ENCODE measurements at regions not wholly inside any gene's neighbourhood (a gene's known extent, or its start where the extent isn't known, plus 50 kb on each side); places are given as distances from the start of the nearest gene placed in this dataset.

DNA sequence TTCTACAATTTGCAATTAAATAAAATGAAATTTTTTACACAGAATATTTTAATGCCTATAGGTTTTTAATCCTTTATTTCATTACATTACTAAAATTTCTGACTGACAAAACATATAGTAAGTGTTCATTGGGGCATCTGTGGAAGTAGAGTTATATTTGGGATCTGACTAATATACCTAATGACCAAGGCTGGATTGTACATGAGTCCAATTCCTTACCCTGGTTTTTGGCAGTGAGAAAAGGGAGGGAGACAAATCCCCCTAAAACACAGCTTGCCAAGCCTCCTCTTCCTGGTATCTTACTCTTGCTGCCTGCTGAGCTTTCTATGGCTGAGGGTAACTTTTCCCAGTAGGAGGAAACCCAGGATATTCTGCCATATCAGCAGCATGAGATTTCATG lies 149.4 kb upstream of the CDH20 start:
- FAIRE-seq, result no peak
- DNase-seq (ENCODE audit: insufficient read length, low spot score), result no peak
- no peak for TF ChIP-seq POLR2A (IDR thresholded peaks at IDR 0.05; ENCODE audit: low read depth, low read length)

DNA sequence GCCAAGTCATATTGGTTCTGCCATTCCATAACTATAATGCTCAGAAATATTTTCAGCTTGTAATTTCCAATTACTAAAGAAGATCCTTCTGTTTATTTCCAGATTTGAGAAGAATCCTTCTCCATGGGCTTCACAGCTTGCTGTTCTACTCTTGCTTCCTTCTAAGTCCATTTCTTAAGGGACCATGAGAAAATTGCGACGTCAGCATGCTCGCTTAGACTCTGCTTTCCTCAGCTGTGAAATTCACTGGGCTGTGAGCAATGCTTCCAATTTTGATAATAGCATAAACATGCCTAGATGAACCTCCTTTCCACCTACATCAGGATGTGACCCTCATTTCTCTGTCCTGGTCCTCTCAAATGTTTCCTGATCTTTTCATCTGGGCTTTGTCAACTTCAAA lies 145.3 kb upstream of the CDH20 start:
- DNase-seq (ENCODE audit: insufficient read length, low spot score), result no peak
- no peak for TF ChIP-seq POLR2A (IDR thresholded peaks at IDR 0.05; ENCODE audit: low read depth, low read length)
- no peak for FAIRE-seq

- FAIRE-seq, result no peak
- no peak for TF ChIP-seq POLR2A (IDR thresholded peaks at IDR 0.05; ENCODE audit: low read depth, low read length)
- DNase-seq (ENCODE audit: insufficient read length, low spot score), result no peak
Observed at GRCh38 chr18:61189376-61189775, 143.9 kb upstream of the CDH20 start.

DNA sequence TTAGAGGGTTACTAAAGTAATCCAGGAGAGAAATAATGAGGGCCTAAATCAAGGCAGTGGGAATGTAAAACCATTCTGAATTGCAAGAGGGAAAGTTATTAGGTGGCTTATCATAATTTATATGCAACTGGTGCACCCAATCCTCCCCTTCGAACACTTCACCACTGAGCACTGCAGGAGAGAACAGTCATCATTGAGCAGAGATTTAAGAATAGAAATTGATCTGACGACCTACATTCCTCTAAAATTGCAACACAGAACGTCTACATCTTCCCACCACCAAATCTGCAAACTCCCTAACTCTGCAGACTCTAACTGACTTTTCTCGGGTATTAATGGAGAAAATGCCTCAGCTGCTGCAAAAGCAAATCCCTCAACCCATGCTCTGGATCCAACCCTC lies 138.5 kb upstream of the CDH20 start:
- FAIRE-seq, result no peak
- no peak for DNase-seq (ENCODE audit: insufficient read length, low spot score)
- TF ChIP-seq POLR2A (IDR thresholded peaks at IDR 0.05; ENCODE audit: low read depth, low read length), result no peak

DNA sequence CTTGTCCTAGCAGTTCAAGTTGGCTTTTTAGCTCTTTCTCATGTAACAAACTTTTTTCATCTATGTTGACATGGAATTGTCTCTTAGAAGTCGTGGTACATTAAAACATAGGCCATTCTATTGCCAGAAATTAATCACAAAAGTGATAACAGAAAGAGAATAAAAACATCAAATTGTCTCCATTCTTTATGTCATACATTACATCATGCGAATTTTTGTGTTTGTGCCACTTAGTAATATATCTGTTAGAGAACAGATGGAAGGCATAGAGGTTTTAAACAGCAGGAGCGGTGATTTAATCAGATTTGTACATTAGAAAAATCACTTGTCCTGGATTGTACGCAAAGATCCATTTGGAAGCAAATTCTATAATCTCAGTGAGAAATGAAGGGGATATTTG lies 136.5 kb upstream of the CDH20 start:
- FAIRE-seq (no peak), DNase-seq (ENCODE audit: insufficient read length, low spot score) (no peak)
- TF ChIP-seq POLR2A (IDR thresholded peaks at IDR 0.05; ENCODE audit: low read depth, low read length), result no peak

DNA sequence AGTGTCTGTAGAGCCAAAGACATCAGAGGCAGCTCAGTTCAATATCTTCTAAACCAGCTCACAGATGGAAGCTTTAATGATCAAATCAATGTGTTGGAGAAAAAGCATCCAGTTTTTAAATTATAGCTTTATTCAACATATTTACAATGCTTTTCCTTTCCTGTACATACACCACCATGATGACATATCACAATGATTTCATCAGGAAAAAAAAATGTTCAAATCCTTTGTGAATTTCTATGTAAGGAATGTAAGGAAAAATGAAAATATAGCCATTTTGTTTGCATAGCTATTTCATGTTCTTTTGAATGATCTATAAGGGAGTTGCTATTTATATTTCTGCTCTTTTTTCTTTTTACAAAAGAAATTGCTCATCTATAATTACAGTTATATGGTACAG lies 134.7 kb upstream of the CDH20 start:
- TF ChIP-seq POLR2A (IDR thresholded peaks at IDR 0.05; ENCODE audit: low read depth, low read length), result no peak
- DNase-seq (ENCODE audit: insufficient read length, low spot score) (no peak), FAIRE-seq (no peak)

DNA sequence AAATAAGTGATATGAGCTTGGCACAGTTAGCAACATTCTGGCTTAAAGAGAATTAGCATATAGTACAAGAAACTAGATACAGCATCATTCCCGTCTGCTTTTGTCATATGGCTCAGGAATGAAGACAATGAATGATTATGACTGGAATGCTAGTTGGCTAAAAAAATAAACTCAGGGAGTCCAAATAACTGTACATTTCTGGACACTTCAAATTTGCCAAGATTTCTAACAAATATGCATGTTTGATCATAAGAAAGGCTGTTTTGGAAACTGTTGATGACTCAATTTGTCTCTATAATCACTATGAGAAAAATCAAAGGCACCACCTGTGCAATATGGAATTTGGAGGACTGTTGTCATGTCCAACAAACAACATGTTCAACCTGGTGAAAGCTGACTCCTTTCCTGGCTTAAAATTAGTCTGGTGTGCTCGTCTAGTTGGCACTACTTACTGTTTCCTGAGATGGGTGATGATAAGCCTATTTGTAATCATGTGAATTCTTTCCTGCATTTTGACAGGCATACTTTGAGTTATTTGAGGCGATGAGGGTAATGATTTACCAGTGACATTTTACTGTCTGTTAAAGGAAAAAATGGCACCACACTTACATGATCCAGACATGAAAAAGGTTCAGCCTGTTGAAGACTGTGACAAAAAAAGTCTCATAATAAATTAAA lies 133.9 kb upstream of the CDH20 start:
- DNase-seq (ENCODE audit: insufficient read length, low spot score), result no peak
- no peak for TF ChIP-seq POLR2A (IDR thresholded peaks at IDR 0.05; ENCODE audit: low read depth, low read length)
- no peak for FAIRE-seq

DNA sequence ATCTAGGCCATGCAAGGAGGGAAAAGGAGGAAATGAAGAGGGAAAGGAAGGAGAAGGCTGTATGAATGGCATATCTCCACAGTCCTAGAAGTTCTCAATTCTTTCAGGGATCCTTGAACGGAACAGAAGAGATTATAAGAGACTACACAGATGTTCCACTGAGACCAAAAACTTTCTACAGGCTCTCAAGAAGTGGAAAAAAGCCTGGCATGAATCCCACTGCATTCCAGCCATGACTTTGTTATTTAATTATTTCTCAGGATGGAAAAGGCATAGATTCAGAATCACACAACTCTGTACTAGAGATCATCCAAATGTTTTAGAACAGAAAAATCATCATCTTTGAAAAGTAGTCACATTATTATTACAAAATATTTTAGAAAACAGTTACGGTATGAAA lies 131.7 kb upstream of the CDH20 start:
- no peak for TF ChIP-seq POLR2A (IDR thresholded peaks at IDR 0.05; ENCODE audit: low read depth, low read length)
- DNase-seq (ENCODE audit: insufficient read length, low spot score), result no peak
- FAIRE-seq, result no peak

- DNase-seq (ENCODE audit: insufficient read length, low spot score) (no peak), FAIRE-seq (no peak)
- no peak for TF ChIP-seq POLR2A (IDR thresholded peaks at IDR 0.05; ENCODE audit: low read depth, low read length)
Observed at GRCh38 chr18:61203151-61203550, 130.1 kb upstream of the CDH20 start.

- no peak for DNase-seq (ENCODE audit: insufficient read length, low spot score)
- TF ChIP-seq POLR2A (IDR thresholded peaks at IDR 0.05; ENCODE audit: low read depth, low read length), result no peak
- no peak for FAIRE-seq
Observed at GRCh38 chr18:61209801-61210200, 123.4 kb upstream of the CDH20 start.

- no peak for TF ChIP-seq POLR2A (IDR thresholded peaks at IDR 0.05; ENCODE audit: low read depth, low read length)
- FAIRE-seq, result no peak
Observed at GRCh38 chr18:61216051-61216450, 117.2 kb upstream of the CDH20 start.

GRCh38 chr18:61222206-61222605 lies 111.0 kb upstream of the CDH20 start:
- TF ChIP-seq POLR2A (IDR thresholded peaks at IDR 0.05; ENCODE audit: low read depth, low read length), result no peak
- no peak for DNase-seq (ENCODE audit: insufficient read length, low spot score)
- FAIRE-seq, result no peak

More at GRCh38 chr18:61216051-61216450, 117.2 kb upstream of the CDH20 start:
- DNase-seq (ENCODE audit: insufficient read length, low spot score), result no peak

DNA sequence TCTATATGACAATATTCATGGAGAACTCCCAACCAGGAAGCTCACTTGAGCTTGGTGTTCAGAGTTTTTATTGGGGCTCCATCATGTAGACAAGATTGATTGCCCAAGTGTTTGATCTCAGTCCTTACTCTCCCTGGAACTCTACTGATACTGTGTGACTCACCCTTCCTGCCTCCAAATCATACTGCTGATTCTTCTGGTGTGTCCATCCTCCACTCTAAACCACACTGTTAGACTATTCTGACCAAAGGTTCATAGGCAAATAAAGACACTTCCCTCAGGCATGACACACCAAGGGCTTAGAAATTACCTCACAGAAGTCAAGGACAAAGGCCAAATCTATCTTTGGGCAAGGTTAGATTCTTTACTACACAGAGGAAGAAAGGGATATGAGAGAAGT lies 107.9 kb upstream of the CDH20 start:
- DNase-seq (ENCODE audit: insufficient read length, low spot score), result no peak
- no peak for TF ChIP-seq POLR2A (IDR thresholded peaks at IDR 0.05; ENCODE audit: low read depth, low read length)
- no peak for FAIRE-seq

GRCh38 chr18:61236356-61237057 lies 96.7 kb upstream of the CDH20 start:
- no peak for DNase-seq (ENCODE audit: insufficient read length, low spot score)
- no peak for FAIRE-seq
- no peak for TF ChIP-seq POLR2A (IDR thresholded peaks at IDR 0.05; ENCODE audit: low read depth, low read length)

- DNase-seq (ENCODE audit: insufficient read length, low spot score) (no peak), FAIRE-seq (no peak)
- no peak for TF ChIP-seq POLR2A (IDR thresholded peaks at IDR 0.05; ENCODE audit: low read depth, low read length)
Observed at GRCh38 chr18:61237529-61237928, 95.7 kb upstream of the CDH20 start.
